ENCODE measurements at regions not wholly inside any gene's neighbourhood (a gene's known extent, or its start where the extent isn't known, plus 50 kb on each side); places are given as distances from the start of the nearest gene placed in this dataset.

DNA sequence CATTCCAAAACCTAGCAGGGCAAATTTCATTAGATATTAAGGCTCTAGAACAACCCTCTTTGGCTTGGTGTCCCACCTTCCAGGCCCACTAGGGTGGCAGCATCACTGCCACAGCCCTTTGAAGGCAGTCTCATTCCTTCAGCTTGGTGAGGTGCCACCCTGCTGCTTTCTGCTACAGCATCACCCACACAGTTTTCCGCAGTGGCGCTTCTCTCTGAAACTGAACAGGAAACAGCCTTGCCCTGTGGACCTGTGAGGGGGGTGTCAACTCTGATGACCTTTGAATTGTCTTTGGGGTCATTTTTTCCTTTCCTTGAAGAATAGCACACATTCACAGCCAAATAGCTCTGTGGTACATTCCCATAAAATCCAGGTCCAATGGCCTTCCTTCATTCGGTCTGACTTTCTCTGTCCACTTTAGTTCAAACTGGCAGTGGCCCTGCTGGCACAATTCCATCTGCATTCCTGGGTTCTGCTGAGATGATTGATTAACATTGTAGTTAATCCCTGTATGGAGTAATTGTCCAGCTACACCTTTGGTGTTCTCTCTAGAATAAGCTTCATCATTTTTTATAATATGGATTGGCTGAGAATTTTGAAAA is 251.9 kb upstream of the FAT3 start:
- intact Hi-C loops (cut with DNase I), result no loop called here
- WGBS (ENCODE audit: insufficient coverage, low coverage, low lambda C conversion rate, missing lambda C conversion rate), result 37% methylated on average over 2 of the region's 3 CpGs
- Histone ChIP-seq H3K36me3 (no peaks in the 10 kb centered on the region), H3K27me3 (no peaks in the 10 kb centered on the region), H3K9me3 (no peaks in the 10 kb centered on the region), H3K4me3 (no peak overlapping the region), H3K4me1 (peaks cover 0 to 5% (median under 1%) of the 10 kb centered on the region in 4 donors), H3K27ac (no peak overlapping the region)
- TF ChIP-seq, protein P1, sequence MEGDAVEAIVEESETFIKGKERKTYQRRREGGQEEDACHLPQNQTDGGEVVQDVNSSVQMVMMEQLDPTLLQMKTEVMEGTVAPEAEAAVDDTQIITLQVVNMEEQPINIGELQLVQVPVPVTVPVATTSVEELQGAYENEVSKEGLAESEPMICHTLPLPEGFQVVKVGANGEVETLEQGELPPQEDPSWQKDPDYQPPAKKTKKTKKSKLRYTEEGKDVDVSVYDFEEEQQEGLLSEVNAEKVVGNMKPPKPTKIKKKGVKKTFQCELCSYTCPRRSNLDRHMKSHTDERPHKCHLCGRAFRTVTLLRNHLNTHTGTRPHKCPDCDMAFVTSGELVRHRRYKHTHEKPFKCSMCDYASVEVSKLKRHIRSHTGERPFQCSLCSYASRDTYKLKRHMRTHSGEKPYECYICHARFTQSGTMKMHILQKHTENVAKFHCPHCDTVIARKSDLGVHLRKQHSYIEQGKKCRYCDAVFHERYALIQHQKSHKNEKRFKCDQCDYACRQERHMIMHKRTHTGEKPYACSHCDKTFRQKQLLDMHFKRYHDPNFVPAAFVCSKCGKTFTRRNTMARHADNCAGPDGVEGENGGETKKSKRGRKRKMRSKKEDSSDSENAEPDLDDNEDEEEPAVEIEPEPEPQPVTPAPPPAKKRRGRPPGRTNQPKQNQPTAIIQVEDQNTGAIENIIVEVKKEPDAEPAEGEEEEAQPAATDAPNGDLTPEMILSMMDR (IDR thresholded peaks at IDR 0.05), result no peak
- no peak for TF ChIP-seq POLR2A (IDR thresholded peaks at IDR 0.05)
- peak; percentile 50 to 65 (median 57) for DNase-seq
- peak; percentile 50 to 84 (median 66) for ATAC-seq

DNA sequence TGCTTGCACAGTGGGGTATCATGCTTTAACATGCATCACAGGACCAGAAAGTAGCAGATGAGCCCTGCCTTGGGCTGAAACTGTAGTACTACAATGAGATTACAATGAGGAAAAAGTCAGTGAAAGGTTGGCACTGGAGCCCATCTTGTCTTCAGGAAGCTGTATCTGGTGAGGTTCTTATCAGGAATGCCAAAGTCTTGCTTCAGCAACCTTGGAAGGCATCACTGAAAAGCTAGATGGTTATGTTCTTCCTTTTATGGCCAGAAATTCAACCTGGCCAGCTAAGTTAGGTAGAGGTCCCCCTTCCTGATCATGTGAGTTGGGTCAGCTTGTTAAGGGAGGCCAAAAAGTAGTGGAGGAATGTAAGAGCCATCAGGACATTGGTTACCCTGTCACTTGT is 254.0 kb upstream of the FAT3 start:
- H3K27me3 ChIP-seq, result no peaks in the 10 kb centered on the region
- ATAC-seq, result no peak
- TF ChIP-seq, protein P1 (IDR thresholded peaks at IDR 0.05), result no peak
- TF ChIP-seq POLR2A (IDR thresholded peaks at IDR 0.05), result no peak
- H3K4me1 ChIP-seq, result peaks cover 0 to 25% (median 7%) of the 10 kb centered on the region in 4 donors
- no peak overlapping the region for H3K27ac ChIP-seq
- no peaks in the 10 kb centered on the region for H3K9me3 ChIP-seq
- H3K4me3 ChIP-seq, result no peak overlapping the region
- H3K36me3 ChIP-seq, result no peaks in the 10 kb centered on the region
- DNase-seq, result no peak
- intact Hi-C loops (cut with DNase I), result no loop called here

DNA sequence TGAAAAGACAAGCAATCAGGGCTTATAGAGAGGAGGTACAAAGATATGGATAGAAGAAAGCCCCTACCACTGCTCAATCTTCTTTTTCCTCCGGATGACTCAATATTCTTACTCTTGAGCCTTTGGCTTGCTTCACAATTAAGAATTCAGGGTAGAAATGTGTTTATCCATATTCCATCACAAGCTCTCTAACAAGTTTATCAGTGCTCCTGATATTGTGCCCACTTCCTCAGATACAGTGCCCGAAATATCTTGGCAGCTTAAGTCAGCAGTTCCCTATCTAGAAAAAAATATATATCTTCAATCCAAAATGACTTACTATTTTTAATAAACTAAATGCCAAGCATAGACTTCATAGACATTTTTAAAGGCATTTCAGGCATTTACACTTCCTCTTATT is 255.1 kb upstream of the FAT3 start:
- Histone ChIP-seq H3K4me1 (peaks cover 0 to 32% (median 10%) of the 10 kb centered on the region in 4 donors), H3K9me3 (no peaks in the 10 kb centered on the region), H3K4me3 (no peak overlapping the region), H3K27me3 (no peaks in the 10 kb centered on the region), H3K27ac (no peak overlapping the region), H3K36me3 (no peaks in the 10 kb centered on the region)
- 68% methylated on average over 2 of the region's 2 CpGs for WGBS (ENCODE audit: insufficient coverage, low coverage, low lambda C conversion rate, missing lambda C conversion rate)
- ATAC-seq (no peak), DNase-seq (no peak)
- intact Hi-C loops (cut with DNase I), result no loop called here
- TF ChIP-seq POLR2A (IDR thresholded peaks at IDR 0.05), result no peak
- TF ChIP-seq, protein P1 (IDR thresholded peaks at IDR 0.05), result no peak

DNA sequence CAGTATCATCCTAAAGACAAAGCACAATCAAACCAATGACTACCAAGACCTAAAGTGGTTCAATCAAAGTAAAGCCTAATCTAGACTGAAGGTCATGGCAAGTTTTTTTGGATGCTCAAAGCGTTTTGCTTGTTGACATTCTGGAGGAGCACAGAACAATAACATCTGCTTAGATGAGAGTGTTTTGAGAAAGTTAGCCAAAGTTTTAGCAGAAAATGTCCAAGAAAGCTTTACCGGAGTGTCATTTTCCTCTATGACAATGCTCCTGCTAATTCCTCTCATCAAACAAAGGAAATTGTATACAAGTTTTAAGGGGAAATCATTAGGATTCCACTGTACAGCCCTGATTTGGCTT is 256.9 kb upstream of the FAT3 start:
- DNase-seq (no peak), ATAC-seq (peak in 3 of 4 donors; percentile 37 to 38 (median 38))
- Histone ChIP-seq H3K36me3 (no peaks in the 10 kb centered on the region), H3K9me3 (no peaks in the 10 kb centered on the region), H3K27ac (no peak overlapping the region), H3K4me1 (peaks cover 0 to 37% (median 10%) of the 10 kb centered on the region in 4 donors), H3K27me3 (no peaks in the 10 kb centered on the region), H3K4me3 (no peak overlapping the region)
- intact Hi-C loops (cut with DNase I), result no loop called here
- no peak for TF ChIP-seq POLR2A (IDR thresholded peaks at IDR 0.05)
- TF ChIP-seq, protein P1 (IDR thresholded peaks at IDR 0.05), result no peak
- 30% methylated on average over 2 of the region's 2 CpGs for WGBS (ENCODE audit: insufficient coverage, low coverage, low lambda C conversion rate, missing lambda C conversion rate)
